GM23338 (cell line): ENCODE measurements at regions not wholly inside any gene's neighbourhood (a gene's known extent, or its start where the extent isn't known, plus 50 kb on each side); places are given as distances from the start of the nearest gene placed in this dataset.

Source experiments
- ATAC-seq: fragments of 200-7000 bp; cut with Tn5 transposase; 3 replicates; pipeline ENCODE4 v1.9.1; 2020
- DNase-seq: peaks from one replicate; pipeline ENCODE4 v3.0.0-alpha.2; 2015; ENCODE audit warnings: low spot score
- H2AFZ ChIP-seq: fragments of 200-600 bp; sonication (generic); 2 replicates; pipeline ENCODE4 v1.8.0; 2016; ENCODE audit warnings: antibody characterized with exemption, mild to moderate bottlenecking, moderate library complexity
- H3F3A ChIP-seq: fragments of 200-600 bp; sonication (generic); replicated peaks from 2 replicates; pipeline ENCODE4 v1.8.0; 2017; ENCODE audit warnings: antibody characterized with exemption, mixed run types, low read depth
- H3K27ac ChIP-seq: fragments of 200-600 bp; sonication (generic); 2 replicates; pipeline ENCODE4 v1.6.1; 2016; ENCODE audit warnings: low read depth
- H3K27me3 ChIP-seq: fragments of 200-600 bp; sonication (generic); 2 replicates; pipeline ENCODE4 v1.8.0; 2016; ENCODE audit warnings: mild to moderate bottlenecking, mixed run types, moderate library complexity; ENCODE audit not compliant: insufficient read depth
- H3K36me3 ChIP-seq: fragments of 200-600 bp; sonication (generic); 2 replicates; pipeline ENCODE4 v1.8.0; 2016; ENCODE audit warnings: mild to moderate bottlenecking; ENCODE audit not compliant: insufficient read depth
- H3K4me1 ChIP-seq: fragments of 200-600 bp; sonication (generic); 2 replicates; pipeline ENCODE4 v1.8.0; 2016; ENCODE audit warnings: mild to moderate bottlenecking, moderate library complexity; ENCODE audit not compliant: insufficient read depth
- H3K4me2 ChIP-seq: fragments of 200-600 bp; sonication (generic); 2 replicates; pipeline ENCODE4 v1.7.1; 2017; ENCODE audit warnings: mixed run types
- H3K4me3 ChIP-seq: fragments of 200-600 bp; sonication (generic); 2 replicates; pipeline ENCODE4 v1.6.1; 2016; ENCODE audit warnings: mixed run types
- H3K79me2 ChIP-seq: fragments of 200-600 bp; sonication (generic); replicated peaks from 2 replicates; pipeline ENCODE4 v1.8.0; 2017; ENCODE audit warnings: mild to moderate bottlenecking; ENCODE audit not compliant: insufficient read depth
- H3K9me2 ChIP-seq: fragments of 200-600 bp; sonication (generic); 2 replicates; pipeline ENCODE4 v1.8.0; 2017; ENCODE audit not compliant: insufficient read depth
- H4K20me1 ChIP-seq: fragments of 200-600 bp; sonication (generic); replicated peaks from 2 replicates; pipeline ENCODE4 v1.8.0; 2017; ENCODE audit warnings: mild to moderate bottlenecking; ENCODE audit not compliant: insufficient read depth
- H3K27ac Mint-ChIP-seq: 2 replicates; pipeline ENCODE4 v1.8.0; 2020; ENCODE audit warnings: inconsistent platforms, mild to moderate bottlenecking, moderate library complexity, mixed read lengths
- H3K27me3 Mint-ChIP-seq: 3 replicates; pipeline ENCODE4 v1.8.0; 2022; ENCODE audit warnings: low read depth, mild to moderate bottlenecking, moderate library complexity, mixed read lengths, inconsistent platforms; ENCODE audit not compliant: insufficient read depth, poor library complexity
- H3K36me3 Mint-ChIP-seq: 3 replicates; pipeline ENCODE4 v1.8.0; 2021; ENCODE audit warnings: low read depth, mild to moderate bottlenecking, inconsistent platforms, moderate library complexity, mixed read lengths
- H3K4me1 Mint-ChIP-seq: 3 replicates; pipeline ENCODE4 v1.8.0; 2020; ENCODE audit warnings: mild to moderate bottlenecking, inconsistent platforms, mixed read lengths
- H3K4me3 Mint-ChIP-seq: 3 replicates; pipeline ENCODE4 v1.8.0; 2021; ENCODE audit warnings: moderate library complexity, mild to moderate bottlenecking, inconsistent platforms, mixed read lengths
- H3K9me3 Mint-ChIP-seq: 3 replicates; pipeline ENCODE4 v1.8.0; 2020; ENCODE audit warnings: moderate library complexity, mild to moderate bottlenecking, inconsistent platforms, mixed read lengths
- CREB1 ChIP-seq: fragments of 250-450 bp; sonication (Bioruptor Pico); IDR thresholded peaks from 2 replicates; pipeline ENCODE4 v1.5.0; 2020; ENCODE audit warnings: low read depth, mild to moderate bottlenecking, moderate library complexity
- EZH2 ChIP-seq: fragments of 200-600 bp; sonication (generic); IDR thresholded peaks from one replicate; pipeline ENCODE4 v1.8.0; 2017; ENCODE audit warnings: antibody characterized with exemption, mild to moderate bottlenecking, low read depth; ENCODE audit not compliant: unreplicated experiment
- EZH2phosphoT487 ChIP-seq: fragments of 200-600 bp; sonication (generic); IDR thresholded peaks from one replicate; pipeline ENCODE4 v1.8.1; 2018; ENCODE audit warnings: antibody characterized with exemption; ENCODE audit not compliant: unreplicated experiment
- JUNB ChIP-seq: IDR thresholded peaks from one replicate; pipeline ENCODE4 v1.6.1; 2016; ENCODE audit warnings: antibody characterized with exemption; ENCODE audit not compliant: unreplicated experiment
- POLR2AphosphoS5 ChIP-seq: IDR thresholded peaks from 2 replicates; pipeline ENCODE4 v1.6.1; 2016; ENCODE audit warnings: antibody characterized with exemption, low read depth
- ZNF331 ChIP-seq: fragments of 250-450 bp; sonication (Bioruptor Pico); IDR thresholded peaks from 2 replicates; pipeline ENCODE4 v1.5.0; 2020; ENCODE audit warnings: low read depth, mild to moderate bottlenecking, moderate library complexity
- TF ChIP-seq, protein P1 (sequence below): fragments of 250-450 bp; sonication (Bioruptor Pico); IDR thresholded peaks from 2 replicates; pipeline ENCODE4 v1.5.0; 2020; ENCODE audit warnings: mild to moderate bottlenecking, moderate library complexity
- TF ChIP-seq, protein P2 (sequence below), 2 experiments: fragments of 200-600 bp in 1 of 2; sonication (generic) in 1 of 2; conservative IDR thresholded peaks; 2 replicates each; pipeline versions ENCODE4 v1.5.1 to v1.6.1; 2016 to 2017; ENCODE audit warnings: antibody characterized with exemption in 2 of 2, low read depth in 2 of 2, mild to moderate bottlenecking in 2 of 2, moderate library complexity in 1 of 2

DNA sequence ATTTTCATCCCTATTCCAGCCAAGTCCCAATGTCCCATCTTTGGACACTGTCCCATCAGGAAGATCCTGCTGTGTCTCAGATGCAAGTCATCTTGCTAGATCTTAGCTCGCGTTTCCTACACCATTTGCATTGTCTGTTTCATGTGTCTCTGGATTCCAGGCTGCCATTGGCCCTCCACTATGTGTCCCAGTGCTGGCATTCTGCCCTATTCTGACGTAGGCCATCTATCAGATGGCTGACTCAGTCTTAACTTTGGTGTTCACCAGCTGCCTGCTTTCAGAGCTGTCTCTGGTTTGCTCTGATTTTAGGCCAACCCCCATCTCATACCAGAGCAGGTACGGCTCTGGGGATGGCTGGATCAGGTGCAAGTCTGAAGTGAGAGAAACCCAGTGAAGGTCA, 300.9 kb upstream of the ASIC2 start:
- Mint-ChIP-seq H3K27ac (no peak overlapping the region), H3K9me3 (no peaks in the 10 kb centered on the region), H3K4me3 (no peak overlapping the region), H3K27me3 (no peaks in the 10 kb centered on the region), H3K36me3 (no peaks in the 10 kb centered on the region), H3K4me1 (peaks cover 11% of the 10 kb centered on the region)
- TF ChIP-seq JUNB = no peak
- TF ChIP-seq, protein P1, sequence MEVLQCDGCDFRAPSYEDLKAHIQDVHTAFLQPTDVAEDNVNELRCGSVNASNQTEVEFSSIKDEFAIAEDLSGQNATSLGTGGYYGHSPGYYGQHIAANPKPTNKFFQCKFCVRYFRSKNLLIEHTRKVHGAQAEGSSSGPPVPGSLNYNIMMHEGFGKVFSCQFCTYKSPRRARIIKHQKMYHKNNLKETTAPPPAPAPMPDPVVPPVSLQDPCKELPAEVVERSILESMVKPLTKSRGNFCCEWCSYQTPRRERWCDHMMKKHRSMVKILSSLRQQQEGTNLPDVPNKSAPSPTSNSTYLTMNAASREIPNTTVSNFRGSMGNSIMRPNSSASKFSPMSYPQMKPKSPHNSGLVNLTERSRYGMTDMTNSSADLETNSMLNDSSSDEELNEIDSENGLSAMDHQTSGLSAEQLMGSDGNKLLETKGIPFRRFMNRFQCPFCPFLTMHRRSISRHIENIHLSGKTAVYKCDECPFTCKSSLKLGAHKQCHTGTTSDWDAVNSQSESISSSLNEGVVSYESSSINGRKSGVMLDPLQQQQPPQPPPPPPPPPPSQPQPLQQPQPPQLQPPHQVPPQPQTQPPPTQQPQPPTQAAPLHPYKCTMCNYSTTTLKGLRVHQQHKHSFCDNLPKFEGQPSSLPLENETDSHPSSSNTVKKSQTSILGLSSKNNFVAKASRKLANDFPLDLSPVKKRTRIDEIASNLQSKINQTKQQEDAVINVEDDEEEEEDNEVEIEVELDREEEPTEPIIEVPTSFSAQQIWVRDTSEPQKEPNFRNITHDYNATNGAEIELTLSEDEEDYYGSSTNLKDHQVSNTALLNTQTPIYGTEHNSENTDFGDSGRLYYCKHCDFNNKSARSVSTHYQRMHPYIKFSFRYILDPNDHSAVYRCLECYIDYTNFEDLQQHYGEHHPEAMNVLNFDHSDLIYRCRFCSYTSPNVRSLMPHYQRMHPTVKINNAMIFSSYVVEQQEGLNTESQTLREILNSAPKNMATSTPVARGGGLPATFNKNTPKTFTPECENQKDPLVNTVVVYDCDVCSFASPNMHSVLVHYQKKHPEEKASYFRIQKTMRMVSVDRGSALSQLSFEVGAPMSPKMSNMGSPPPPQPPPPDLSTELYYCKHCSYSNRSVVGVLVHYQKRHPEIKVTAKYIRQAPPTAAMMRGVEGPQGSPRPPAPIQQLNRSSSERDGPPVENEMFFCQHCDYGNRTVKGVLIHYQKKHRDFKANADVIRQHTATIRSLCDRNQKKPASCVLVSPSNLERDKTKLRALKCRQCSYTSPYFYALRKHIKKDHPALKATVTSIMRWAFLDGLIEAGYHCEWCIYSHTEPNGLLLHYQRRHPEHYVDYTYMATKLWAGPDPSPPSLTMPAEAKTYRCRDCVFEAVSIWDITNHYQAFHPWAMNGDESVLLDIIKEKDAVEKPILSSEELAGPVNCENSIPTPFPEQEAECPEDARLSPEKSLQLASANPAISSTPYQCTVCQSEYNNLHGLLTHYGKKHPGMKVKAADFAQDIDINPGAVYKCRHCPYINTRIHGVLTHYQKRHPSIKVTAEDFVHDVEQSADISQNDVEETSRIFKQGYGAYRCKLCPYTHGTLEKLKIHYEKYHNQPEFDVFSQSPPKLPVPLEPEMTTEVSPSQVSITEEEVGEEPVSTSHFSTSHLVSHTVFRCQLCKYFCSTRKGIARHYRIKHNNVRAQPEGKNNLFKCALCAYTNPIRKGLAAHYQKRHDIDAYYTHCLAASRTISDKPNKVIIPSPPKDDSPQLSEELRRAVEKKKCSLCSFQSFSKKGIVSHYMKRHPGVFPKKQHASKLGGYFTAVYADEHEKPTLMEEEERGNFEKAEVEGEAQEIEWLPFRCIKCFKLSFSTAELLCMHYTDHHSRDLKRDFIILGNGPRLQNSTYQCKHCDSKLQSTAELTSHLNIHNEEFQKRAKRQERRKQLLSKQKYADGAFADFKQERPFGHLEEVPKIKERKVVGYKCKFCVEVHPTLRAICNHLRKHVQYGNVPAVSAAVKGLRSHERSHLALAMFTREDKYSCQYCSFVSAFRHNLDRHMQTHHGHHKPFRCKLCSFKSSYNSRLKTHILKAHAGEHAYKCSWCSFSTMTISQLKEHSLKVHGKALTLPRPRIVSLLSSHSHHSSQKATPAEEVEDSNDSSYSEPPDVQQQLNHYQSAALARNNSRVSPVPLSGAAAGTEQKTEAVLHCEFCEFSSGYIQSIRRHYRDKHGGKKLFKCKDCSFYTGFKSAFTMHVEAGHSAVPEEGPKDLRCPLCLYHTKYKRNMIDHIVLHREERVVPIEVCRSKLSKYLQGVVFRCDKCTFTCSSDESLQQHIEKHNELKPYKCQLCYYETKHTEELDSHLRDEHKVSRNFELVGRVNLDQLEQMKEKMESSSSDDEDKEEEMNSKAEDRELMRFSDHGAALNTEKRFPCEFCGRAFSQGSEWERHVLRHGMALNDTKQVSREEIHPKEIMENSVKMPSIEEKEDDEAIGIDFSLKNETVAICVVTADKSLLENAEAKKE (CRISPR knock-in tag) = no peak
- no peak for TF ChIP-seq POLR2AphosphoS5
- TF ChIP-seq ZNF331 = no peak
- TF ChIP-seq CREB1 (CRISPR knock-in tag) = no peak
- TF ChIP-seq EZH2 = no peak
- TF ChIP-seq EZH2phosphoT487 = no peak
- TF ChIP-seq, protein P2, sequence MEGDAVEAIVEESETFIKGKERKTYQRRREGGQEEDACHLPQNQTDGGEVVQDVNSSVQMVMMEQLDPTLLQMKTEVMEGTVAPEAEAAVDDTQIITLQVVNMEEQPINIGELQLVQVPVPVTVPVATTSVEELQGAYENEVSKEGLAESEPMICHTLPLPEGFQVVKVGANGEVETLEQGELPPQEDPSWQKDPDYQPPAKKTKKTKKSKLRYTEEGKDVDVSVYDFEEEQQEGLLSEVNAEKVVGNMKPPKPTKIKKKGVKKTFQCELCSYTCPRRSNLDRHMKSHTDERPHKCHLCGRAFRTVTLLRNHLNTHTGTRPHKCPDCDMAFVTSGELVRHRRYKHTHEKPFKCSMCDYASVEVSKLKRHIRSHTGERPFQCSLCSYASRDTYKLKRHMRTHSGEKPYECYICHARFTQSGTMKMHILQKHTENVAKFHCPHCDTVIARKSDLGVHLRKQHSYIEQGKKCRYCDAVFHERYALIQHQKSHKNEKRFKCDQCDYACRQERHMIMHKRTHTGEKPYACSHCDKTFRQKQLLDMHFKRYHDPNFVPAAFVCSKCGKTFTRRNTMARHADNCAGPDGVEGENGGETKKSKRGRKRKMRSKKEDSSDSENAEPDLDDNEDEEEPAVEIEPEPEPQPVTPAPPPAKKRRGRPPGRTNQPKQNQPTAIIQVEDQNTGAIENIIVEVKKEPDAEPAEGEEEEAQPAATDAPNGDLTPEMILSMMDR (conservative IDR thresholded peaks at IDR 0.05; ENCODE audit: low read depth in 2 of 2) = no peak
- H3K27me3 ChIP-seq = no peaks in the 10 kb centered on the region
- H3K36me3 ChIP-seq = no peaks in the 10 kb centered on the region
- DNase-seq (no peak), ATAC-seq (no peak)
- no peak overlapping the region for H3K27ac ChIP-seq
- H4K20me1 ChIP-seq = no peaks in the 10 kb centered on the region
- no peaks in the 10 kb centered on the region; the same call in 1 of the 2 replicates for H3K79me2 ChIP-seq
- H2AFZ ChIP-seq = no peak overlapping the region
- H3K9me2 ChIP-seq = peaks cover 12% of the 10 kb centered on the region
- peaks cover 16% of the 10 kb centered on the region; the same call in 1 of the 2 replicates for H3K4me1 ChIP-seq
- no peak overlapping the region for H3K4me3 ChIP-seq
- no peaks in the 10 kb centered on the region for H3F3A ChIP-seq
- no peak overlapping the region for H3K4me2 ChIP-seq
